ENCODE measurements at regions not wholly inside any gene's neighbourhood (a gene's known extent, or its start where the extent isn't known, plus 50 kb on each side); places are given as distances from the start of the nearest gene placed in this dataset.

DNA sequence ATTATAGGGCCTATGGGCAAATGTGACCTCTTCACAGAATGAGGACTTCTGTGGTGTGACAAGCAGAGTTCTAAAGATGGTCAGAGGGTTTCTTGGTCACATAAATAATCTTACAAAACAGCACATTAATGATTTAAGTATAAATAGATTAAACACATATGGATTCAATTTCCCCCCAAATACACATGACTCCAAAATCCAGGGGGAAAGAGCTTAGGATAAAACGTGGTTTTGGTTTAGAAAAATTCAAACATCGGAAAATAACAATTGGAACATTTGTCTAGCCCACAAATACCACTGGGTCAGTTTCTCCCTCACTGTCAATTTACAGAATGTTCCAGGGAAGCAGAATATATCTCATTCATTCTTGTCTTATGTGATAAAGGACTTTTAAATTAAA is 283.1 kb downstream of the COG6 start:
- DNase-seq (ENCODE audit: low spot score): no peak

DNA sequence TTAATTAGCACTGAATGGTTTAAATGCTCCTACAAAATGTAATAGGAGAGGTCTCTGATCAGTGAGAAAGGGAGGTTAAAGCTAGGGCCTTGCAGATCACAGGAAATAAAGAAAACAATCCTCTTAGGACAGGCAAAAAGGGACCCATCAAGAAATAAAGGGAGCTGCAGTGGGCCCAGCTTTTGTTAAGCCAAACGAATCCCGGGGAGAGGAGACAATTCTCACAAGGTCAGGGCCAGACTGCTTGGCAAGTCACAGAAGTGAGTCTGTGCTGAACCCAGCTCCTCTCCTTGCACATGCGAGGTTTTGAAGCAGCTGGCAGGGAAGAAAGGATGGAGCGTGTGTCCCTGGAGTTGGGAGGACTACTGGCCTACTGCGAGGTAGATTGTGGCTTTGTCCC is 285.8 kb downstream of the COG6 start:
- DNase-seq (ENCODE audit: low spot score): no peak

DNA sequence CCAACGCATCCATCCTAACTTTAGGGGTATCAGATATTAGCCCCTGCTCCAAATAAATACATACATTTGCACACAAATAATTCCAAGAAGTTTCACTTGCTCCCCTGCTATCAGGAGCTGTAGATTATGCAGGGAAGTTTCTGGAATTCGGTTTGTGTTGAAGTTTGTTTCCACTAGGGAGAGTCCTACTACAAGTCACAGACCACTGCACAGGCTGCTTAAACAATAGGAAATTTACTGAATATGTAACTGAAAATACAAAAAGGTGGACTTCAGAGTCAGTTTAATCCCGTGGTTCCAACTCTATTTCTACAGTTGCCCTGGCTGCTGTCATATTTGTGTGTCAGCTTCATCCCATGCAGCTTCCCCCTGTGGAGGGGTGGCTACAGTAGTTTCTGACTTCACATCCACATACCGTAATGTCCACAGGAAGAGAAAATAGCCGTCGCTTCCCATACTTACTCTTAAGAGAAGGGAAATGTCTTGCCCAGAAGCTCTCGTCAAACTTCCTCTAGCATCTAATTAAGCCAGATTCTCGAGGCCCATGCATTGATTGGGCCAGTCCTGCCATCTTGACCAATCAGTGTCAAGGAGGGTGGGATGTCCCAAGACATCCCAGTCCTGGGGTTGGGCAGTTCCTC is 286.6 kb downstream of the COG6 start:
- no peak for DNase-seq (ENCODE audit: low spot score)

DNA sequence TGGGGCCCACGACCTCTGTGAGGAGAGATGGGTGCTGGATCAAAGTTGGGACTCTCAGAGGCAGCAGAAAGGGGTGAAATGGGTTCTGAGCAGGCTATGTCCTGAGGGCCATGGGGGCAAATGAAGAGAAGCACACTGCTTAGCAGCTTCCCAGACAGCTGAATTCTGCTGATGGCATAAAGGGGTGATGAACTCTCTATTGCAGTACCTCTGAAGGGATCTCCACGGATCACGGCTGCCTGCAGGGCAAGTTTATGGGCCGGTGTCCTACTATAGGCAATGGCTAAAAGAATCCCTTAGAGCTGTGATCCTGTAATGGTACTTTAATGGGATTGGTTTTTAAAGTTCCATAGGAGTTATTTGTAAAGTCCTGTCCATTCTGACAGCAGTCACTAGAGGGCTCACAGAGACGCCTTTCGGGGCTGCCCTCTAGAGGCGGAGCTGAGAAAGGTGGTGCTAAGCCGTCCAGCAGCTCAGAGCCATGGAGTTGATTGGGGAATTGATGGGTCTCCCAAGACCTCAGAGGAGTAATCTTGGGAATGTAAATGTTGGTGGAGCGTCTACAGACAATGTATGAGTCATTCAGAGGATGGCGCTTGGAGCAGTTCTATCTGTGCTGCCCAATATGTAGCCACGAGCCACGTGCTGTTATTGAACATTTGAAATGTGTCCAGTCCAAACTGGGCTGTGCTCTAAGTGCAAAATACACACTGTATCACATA is 287.3 kb downstream of the COG6 start:
- peak; percentile 61 for DNase-seq (ENCODE audit: low spot score)

DNA sequence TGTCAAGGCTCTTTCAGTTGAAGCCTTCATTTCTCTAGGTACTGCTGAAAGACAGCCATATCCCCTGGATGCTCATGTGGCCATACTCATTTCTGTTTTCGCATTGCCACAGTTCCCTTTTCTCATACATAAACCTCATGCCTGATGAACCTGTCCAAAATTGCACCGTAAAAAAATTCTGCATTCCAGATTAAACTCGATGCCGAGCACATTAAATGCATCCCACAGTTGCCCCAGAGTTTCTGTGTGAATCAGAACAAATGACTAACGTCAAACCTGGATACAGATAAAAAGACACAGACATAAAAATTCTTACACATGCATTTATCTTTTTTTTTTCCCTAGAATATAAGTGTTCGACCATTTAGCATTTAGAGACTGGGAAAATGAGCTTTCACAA is 288.2 kb downstream of the COG6 start:
- no peak for DNase-seq (ENCODE audit: low spot score)

DNA sequence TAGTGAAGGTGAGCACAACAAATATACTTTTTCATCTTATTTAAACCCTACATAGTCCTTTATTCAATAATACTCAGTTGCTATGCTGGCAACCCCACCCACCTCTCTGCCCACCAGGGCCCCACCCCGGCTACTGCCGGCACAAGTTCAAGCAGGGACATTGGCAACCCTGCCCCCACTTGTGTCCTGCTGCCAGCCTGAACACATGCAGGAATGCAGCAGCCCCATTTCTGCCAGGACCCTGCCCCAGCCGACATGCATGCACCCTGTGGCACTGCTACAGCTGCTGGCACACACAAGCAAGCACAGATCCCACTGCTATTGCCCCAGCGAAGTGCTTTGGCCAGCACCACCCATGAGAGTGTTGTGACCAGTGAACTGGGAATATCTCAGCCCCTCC is 289.8 kb downstream of the COG6 start:
- no peak for DNase-seq (ENCODE audit: low spot score)

DNA sequence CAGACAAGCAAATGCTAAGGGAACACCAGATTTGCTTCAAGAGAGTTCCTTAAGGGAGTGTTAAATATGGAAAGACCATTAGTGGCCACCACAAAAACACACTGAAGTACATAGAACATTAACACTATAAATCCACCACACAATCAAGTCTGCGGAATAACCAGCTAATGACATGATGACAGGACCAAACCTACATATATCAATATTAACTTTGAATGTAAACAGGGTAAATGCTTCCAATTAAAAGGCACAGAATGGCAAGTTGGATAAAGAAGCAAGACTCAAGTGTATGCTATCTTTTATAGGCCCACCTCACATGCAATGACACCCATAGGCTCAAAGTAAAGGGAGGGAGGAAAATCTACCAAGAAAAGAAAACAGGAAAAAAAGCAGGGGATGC is 291.3 kb downstream of the COG6 start:
- no peak for DNase-seq (ENCODE audit: low spot score)

DNA sequence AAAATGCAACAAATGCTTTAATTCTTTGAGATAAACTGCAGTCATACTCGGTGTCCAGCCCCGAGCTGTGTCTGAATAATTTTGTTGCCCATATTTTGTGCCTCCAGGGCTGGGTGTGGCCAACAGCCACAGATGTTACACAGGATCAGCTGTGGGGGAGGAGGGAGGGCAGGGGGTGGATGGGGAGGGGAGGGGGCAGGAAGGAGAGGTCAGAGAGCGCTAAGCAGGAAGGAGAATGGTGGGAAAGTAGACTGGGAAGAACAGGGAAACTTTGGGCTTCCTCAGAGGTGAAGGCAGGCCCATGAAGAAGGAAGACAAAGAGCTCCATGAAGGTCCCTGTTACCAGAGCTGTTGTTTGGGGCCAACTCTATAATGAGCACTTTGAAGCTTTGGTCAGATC is 295.8 kb downstream of the COG6 start:
- no peak for DNase-seq (ENCODE audit: low spot score)

DNA sequence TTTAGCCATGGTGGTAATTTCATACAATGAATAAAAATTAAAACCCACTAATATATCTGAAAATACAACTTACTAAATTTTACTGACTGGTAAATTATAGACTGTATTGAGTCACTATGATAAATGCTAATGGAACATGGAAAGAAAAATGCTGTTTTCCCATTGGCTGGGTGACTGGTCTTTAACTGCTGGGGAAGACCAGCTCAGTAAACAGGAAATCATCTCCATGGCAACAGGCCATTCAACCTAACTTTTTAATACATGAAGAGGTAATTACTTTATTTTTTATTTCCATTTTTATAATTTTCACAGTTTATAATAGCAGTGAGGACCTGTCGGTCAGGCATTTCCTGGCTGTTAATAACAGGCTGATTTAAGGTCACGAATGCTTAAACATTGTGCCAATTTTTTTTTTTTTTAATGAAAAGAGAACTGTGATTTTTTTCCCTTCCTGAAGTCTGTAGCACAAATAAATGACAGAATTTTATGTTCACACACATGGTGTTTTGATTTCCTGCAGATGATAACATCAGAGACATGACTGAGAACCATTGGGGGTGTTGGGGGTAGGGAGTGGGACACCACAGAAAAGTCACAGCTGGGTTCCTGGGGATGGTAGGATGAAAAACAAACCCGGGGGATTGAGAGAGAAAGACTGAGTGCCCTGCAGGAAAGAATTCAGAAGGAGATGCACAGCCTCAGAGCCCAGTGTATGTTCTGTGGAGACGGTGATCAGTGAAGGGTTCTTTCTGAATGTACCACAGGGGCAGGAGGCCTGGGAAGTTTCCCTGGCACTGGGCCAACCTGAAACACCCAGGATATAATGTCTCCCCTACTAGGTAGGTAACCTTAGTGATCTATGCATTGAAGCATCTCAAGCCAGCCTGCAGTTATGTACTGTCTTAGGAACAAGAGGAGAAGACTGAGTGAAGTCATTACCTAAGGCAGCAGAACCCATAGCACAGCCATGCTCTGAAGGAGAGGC is 297.1 kb downstream of the COG6 start:
- DNase-seq (ENCODE audit: low spot score): no peak

DNA sequence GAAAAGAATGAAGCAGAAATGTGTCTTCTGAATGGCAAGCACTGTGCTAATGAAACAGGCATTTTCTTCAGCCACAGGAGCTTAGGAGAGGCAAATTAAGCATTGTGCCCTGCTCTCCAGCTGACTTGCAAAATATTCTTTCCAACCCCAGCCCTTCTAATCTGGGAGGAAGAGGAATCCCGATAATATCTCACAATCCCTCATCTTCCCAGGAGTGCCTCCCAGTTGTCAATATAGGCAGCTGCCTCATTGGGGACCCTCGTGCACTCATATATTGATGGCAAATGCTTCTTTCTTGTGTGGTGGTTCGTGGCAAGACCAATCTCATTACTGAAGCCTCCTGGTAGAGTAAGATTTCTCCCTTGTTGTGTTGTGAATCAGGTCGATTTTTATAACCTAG is 299.0 kb downstream of the COG6 start:
- no peak for DNase-seq (ENCODE audit: low spot score)

DNA sequence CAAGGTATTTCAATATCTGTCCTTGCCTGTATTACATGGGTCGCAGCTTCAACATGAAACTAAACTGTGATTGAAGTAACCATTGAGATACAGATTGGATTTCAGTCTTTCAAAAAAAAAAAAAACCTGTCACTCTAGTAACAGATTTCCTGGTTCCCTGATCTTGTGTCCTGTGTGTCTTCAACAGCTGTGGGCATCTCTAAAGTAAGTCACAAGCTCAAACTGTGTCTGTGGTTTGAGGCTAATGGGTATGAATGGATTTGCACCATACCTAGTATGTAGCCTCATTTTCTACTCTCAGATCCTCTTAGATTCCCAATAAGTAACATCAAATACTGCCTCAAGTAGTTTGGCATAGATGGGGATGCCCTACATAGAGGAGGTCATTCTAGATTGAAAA is 300.1 kb downstream of the COG6 start:
- no peak for DNase-seq (ENCODE audit: low spot score)

DNA sequence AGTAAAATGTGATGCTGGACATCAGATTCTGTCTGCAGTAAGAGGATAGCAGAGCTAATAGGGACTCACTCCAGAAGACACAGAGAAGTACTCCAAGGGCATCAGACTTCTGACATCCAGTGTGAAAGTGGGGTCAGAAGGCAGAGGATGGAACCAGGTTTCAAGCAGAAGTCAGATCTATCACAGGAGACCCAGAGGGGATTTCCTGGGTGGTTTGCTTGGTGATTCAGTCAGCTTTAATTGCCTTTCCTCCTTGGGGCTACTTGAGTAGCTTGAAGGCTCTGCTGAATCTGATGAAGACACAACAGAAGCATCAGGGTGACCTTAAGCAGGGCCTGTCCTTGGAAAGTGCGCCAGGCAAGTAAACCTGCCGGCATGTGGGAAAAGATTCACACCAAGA is 300.6 kb downstream of the COG6 start:
- no peak for DNase-seq (ENCODE audit: low spot score)

DNA sequence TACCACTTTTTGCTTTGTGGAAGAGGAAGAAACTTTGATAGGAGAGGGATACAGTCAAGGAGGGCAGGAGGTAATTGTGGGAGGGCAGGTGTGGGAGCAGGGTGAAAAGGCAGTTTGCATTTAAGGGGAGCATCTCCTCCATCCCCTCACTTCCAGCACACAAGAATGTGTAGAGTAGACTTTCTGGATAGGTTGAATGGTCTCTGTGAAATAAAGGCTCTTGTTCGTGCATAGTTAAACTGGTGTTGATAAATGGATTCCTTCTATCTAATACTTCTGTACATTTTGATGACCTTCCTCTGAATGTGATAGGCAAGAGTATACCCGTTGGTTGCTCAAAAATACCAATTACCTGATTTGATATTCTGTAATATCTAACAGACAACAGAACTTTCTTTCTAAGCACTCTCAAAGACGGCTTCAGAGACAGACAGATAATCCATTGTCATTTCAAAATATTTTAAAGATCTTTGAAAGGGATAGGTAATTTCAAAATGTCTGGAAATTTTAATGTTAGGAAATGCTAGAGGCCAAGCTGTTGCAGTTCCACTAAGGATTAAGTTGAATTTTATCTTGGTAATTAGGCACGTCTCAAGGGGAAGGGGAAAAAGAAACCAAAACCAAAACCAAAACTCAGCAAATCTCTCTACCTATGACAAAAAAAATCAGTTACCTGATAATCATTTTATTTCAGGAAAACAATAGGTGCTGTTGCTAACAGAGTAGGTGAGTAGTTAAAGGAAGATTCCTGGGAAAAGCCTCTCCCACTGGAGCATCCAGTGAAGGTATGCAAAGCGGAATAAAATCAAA is 302.6 kb downstream of the COG6 start:
- DNase-seq (ENCODE audit: low spot score): no peak

DNA sequence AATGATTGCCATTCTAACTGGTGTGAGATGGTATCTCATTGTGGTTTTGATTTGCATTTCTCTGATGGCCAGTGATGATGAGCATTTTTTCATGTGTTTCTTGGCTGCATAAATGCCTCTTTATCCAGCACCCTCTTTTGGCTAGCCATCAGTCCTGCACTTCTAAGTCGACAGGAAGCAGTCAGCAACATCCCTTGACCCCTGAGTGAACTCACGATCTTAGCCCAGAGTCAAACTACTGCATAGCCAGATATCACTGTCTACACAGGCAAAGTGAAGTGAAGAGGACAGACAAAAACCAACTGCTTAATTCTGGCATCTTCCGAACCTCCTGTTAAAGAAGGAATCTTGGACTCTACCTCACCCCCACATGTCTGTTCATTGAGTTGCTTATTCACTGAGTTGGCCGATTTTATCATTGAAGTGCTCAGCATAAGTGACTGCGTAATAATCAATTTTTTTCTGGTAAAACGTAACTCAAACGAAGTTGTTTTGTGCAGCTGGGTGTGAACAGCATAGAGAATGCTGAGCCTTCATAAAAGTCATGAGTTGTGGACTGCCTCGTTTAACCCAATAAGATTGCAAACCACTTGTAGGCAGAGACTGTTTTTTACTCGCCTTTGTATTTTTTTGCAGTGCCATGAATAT is 304.2 kb downstream of the COG6 start:
- no peak for DNase-seq (ENCODE audit: low spot score)

DNA sequence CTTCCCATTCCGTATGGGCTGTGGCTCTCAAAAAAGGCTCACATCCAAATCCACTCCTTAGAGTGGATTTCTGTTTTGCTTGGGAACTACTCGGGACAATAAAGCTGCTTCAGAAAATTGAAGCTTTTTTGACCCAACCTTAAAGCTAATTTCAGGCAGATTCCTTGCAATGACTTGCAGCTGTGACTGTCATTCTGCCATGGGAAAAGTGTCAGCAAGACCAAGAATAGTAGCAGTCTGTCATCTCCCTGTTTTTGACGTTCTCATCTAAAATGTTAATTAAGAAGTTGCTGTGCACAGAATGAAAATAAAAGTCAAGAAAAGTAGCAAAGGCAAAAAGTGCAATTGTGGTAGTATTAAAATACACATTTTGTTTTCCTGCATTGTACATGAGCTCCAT is 304.7 kb downstream of the COG6 start:
- no peak for DNase-seq (ENCODE audit: low spot score)

DNA sequence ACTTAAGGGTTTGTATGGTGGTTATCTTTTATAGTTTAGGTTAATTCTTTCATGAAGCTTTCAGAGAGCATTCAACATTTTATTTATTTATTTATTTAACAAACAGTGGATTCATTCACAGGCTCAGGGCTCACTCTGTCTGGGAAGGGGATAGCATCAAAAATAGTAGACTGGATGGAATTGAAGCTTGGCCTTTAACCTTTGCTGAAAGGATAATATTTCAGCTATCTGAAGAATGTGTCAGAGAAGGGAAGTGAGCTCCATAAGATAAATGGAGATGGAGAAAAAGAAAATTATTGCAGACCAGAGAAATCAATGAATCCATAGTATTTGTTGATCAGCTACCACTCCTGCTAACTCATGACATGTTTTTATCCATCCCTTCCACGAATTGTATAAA is 305.6 kb downstream of the COG6 start:
- DNase-seq (ENCODE audit: low spot score): no peak

DNA sequence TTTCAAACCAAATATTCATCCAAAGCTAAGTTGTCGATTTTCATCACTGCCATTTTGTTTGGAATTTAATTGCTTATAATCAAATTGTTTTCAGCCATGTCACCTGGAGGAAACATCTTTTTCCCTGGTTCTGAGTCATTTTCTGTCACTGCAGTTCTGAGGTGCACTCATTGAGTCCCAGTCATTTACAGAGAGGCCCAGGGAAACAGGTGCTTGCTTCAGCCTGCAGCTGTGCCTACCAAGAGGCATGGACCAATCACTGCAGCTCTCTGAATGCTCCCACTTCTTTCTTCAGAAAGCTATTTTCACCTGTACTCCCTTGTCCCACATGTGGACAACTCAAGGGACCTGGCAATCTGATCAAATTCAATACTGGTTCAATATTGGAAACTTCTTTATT is 308.1 kb downstream of the COG6 start:
- no peak for DNase-seq (ENCODE audit: low spot score)

DNA sequence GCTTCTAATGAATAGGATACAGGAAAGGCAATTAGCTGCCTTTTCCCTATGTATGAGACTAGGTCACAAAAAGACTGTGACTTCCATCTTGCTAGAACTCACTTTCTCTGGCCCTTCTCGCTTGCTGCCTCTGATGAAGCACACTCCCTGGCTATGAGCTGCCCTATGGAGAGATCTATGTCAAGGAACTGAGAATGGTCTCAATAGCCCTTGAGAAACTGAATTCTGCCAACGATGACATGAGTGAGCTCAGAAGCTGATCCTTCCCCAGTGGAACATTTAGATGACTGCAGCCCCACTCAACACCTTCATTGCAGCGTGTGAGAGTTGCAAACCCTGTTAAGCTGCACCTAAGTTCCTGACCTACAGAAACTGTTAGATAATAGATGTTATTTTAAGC is 309.8 kb downstream of the COG6 start:
- no peak for DNase-seq (ENCODE audit: low spot score)

DNA sequence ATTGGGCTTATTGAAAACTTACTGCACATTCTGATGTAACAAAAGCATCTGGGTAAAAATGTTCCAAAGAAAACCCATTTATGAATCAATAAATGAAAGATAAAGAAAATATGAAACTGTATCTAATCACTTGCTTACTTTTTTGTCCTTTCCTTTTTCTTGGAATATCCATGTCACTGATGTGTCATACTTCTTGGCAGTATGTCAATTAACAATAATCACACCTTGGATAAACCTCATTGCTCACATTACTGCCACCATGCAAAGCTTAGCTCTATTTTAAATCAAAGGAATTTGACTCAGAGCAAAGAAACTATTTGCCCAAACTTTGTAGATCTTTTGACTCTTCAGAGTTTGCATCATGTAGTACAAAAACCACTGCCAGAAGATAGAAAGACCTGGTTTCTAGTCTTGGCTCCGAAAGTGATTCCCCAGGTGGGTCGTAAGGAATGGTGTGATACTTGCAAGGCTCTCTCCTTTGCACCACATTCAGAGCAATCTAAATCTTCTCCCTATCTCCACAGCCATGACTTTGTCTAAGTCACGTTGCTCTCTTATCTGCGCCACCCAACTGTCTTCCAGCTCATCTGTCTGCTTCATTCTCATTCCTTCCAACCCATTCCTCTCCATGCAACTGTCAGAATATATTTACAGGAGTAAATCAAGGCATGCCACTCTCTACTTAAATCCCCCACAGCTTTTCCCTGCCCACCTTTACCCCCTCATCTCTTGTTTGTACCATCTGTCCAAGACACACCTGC is 311.9 kb downstream of the COG6 start:
- DNase-seq (ENCODE audit: low spot score): no peak

DNA sequence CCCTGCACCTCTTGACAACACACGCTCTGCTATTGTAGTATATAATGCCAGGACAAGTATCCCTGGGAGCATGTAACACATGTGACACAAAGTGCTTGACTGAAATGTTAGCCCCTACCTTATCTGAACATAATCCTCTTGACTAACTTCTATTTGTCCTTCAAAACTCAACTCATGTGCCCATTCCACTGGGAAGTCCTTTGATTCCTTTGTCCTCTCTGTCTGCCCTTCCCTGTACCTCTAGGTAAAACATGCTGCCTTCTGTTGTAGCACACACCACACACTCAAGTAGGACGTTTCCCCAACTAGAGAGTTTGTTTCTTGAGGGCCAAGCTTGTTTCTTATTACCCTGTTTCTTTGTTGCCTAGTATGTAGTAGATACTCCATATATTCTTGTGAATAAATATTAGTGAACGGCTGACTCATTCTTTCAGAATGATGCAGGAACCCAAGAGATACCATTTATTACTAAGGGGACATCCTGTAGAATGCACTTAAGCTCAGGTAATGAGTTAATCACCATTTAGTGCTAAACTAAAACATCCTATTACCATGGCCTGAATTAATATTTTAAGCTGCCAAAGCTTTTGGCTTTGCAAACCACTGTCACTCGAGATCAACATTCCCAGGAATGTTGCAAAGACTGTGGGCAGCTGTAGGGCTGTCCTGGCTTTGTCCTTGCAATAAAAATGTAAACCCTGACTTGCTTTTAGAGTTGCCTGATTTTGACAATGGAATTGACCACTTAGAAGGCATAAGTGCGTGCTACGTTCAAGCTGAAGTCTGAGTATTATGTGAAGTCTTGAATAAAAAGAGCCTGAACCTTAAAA is 313.4 kb downstream of the COG6 start:
- DNase-seq (ENCODE audit: low spot score): no peak
